Parathyroid adenoma (tissue), 2 donors: ENCODE measurements at regions not wholly inside any gene's neighbourhood (a gene's known extent, or its start where the extent isn't known, plus 50 kb on each side); places are given as distances from the start of the nearest gene placed in this dataset.

Experiments
- H2AFZ ChIP-seq: fragments of 300-600 bp; sonication (generic); one replicate; pipeline ENCODE4 v1.7.0; 2017; ENCODE audit warnings: antibody characterized with exemption, mild to moderate bottlenecking
- H3K27ac ChIP-seq: fragments of 300-600 bp; sonication (generic); one replicate; pipeline ENCODE4 v1.7.0; 2017
- H3K27me3 ChIP-seq: fragments of 300-600 bp; sonication (generic); one replicate; pipeline ENCODE4 v1.7.0; 2017; ENCODE audit warnings: low read length; ENCODE audit not compliant: control insufficient read depth, insufficient read depth
- H3K36me3 ChIP-seq: fragments of 300-600 bp; sonication (generic); one replicate; pipeline ENCODE4 v1.7.0; 2017; ENCODE audit warnings: low read length; ENCODE audit not compliant: control insufficient read depth, insufficient read depth
- H3K4me1 ChIP-seq: fragments of 300-600 bp; sonication (generic); one replicate; pipeline ENCODE4 v1.7.0; 2017; ENCODE audit warnings: control low read depth
- H3K4me2 ChIP-seq: fragments of 300-600 bp; sonication (generic); one replicate; pipeline ENCODE4 v1.7.0; 2017; ENCODE audit warnings: low read length
- H3K4me3 ChIP-seq: fragments of 300-600 bp; sonication (generic); one replicate; pipeline ENCODE4 v1.7.0; 2017; ENCODE audit warnings: low read depth, low read length
- H3K79me2 ChIP-seq: fragments of 300-600 bp; sonication (generic); one replicate; pipeline ENCODE4 v1.7.0; 2017; ENCODE audit warnings: control low read depth
- H3K9ac ChIP-seq: fragments of 300-600 bp; sonication (generic); one replicate; pipeline ENCODE4 v1.7.0; 2017; ENCODE audit warnings: mild to moderate bottlenecking
- H3K9me3 ChIP-seq: fragments of 300-600 bp; sonication (generic); one replicate; pipeline ENCODE4 v1.7.0; 2017; ENCODE audit warnings: low read length; ENCODE audit not compliant: control insufficient read depth
- TF ChIP-seq, protein P1 (sequence below): fragments of 300-600 bp; sonication (generic); IDR thresholded peaks from one replicate; pipeline ENCODE4 v1.7.0; 2017; ENCODE audit warnings: antibody characterized with exemption, mild to moderate bottlenecking
- donor health status: primary hyperparathyroidism.

DNA sequence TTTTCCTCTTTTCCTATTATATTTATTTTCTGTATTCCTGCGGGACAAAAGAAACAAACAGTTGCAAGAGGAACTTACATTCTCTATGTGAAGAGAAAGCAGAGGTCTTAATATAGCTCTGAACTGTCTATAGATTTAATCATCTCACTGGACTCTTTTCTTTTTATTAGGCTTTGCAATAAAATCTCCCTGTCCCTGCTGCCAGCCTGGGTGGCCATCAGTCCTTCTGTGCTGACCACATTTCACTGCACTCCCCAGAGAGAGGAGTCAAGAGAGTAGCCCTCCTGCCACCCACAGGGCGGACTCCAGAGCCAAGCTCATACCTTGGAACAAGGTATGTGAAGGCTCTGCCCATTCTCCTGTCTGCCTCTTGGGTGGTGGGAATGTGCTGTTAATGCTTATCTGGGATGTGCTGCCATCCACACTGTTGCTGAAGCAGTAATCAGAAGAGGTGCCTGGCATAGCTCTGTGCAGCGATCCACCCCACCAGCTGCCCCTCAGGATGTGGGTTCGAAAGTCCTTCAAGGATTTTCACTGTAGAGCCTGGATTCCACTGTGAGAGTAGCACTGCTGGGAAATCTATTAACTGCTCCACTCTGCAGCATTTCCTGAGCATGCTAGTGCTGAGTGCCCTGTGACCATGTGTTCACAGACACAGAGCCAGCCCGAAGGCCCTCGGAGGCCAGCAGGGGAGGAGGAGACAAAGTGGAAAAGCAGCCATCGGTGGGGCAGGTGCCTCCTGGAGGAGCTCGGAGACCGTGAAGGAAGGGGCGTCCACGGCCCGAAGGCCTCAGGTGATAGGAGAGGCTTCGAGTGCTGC, 334.6 kb downstream of the MED10 start:
- Histone ChIP-seq H3K9me3 (no peaks in the 10 kb centered on the region), H3K27me3 (no peaks in the 10 kb centered on the region), H3K4me3 (no peak overlapping the region), H3K27ac (no peak overlapping the region), H3K79me2 (no peaks in the 10 kb centered on the region), H3K4me2 (no peak overlapping the region), H2AFZ (no peak overlapping the region), H3K9ac (no peak overlapping the region), H3K4me1 (no peaks in the 10 kb centered on the region), H3K36me3 (no peaks in the 10 kb centered on the region)
- TF ChIP-seq, protein P1, sequence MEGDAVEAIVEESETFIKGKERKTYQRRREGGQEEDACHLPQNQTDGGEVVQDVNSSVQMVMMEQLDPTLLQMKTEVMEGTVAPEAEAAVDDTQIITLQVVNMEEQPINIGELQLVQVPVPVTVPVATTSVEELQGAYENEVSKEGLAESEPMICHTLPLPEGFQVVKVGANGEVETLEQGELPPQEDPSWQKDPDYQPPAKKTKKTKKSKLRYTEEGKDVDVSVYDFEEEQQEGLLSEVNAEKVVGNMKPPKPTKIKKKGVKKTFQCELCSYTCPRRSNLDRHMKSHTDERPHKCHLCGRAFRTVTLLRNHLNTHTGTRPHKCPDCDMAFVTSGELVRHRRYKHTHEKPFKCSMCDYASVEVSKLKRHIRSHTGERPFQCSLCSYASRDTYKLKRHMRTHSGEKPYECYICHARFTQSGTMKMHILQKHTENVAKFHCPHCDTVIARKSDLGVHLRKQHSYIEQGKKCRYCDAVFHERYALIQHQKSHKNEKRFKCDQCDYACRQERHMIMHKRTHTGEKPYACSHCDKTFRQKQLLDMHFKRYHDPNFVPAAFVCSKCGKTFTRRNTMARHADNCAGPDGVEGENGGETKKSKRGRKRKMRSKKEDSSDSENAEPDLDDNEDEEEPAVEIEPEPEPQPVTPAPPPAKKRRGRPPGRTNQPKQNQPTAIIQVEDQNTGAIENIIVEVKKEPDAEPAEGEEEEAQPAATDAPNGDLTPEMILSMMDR = no peak

DNA sequence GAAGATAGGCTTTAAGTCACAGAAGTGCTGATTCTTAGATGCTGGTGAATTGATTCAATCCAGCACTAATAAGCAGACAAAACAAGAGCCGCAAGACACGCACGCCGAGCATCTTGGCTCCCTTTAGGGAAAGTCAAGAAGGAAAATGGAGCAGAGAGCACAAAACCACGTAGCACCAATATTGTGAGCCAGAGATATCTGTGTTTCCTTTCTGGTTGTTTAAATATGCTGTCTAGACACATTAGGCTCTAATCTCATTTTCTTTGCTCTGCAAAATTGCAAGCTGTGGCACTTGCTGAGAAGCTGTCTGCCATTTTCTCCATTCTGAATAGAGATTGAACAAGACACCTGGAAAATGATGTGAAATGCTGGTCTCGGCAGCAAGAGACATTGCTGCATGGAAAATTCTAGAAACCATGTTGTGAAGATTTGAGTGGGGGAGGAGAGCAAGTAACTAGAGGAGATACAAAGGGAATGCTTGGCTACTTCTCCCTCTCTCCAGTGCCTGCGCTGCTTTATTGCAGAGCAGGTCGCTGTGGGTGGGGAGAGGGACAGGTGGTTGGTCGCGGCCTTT, 336.3 kb downstream of the MED10 start:
- Histone ChIP-seq H3K9me3 (no peaks in the 10 kb centered on the region), H3K36me3 (no peaks in the 10 kb centered on the region)

DNA sequence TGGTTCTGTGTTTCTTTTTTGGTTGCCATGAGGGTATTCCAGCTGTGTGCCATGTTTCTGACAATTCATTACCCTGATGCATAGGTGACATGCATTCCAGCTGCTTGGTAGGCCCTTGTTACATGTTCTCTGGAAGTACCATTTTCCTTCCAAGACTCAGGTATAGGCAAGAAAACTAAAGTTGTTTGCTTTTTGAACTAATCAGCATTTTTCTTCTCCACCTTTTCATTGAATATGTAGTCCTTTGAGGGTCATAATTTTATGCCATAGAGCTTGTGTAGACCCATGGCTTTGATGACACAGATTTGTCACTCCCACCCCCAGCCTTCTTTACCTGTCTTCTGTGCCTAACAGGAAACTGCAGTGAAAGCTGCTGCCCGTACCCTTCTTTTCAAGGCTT, 339.2 kb downstream of the MED10 start:
- Histone ChIP-seq H3K36me3 (no peaks in the 10 kb centered on the region), H3K4me2 (no peak overlapping the region), H2AFZ (no peak overlapping the region), H3K27ac (no peak overlapping the region), H3K27me3 (no peaks in the 10 kb centered on the region), H3K4me1 (no peaks in the 10 kb centered on the region), H3K9ac (no peak overlapping the region), H3K9me3 (no peaks in the 10 kb centered on the region), H3K79me2 (no peaks in the 10 kb centered on the region), H3K4me3 (no peak overlapping the region)
- TF ChIP-seq, protein P1 = no peak

More for the DNA sequence above, 336.3 kb downstream of the MED10 start:
- Histone ChIP-seq H2AFZ (no peak overlapping the region), H3K4me3 (no peak overlapping the region), H3K27me3 (no peaks in the 10 kb centered on the region), H3K4me2 (no peak overlapping the region), H3K9ac (no peak overlapping the region), H3K4me1 (no peaks in the 10 kb centered on the region), H3K27ac (no peak overlapping the region), H3K79me2 (no peaks in the 10 kb centered on the region)
- TF ChIP-seq, protein P1 = no peak

DNA sequence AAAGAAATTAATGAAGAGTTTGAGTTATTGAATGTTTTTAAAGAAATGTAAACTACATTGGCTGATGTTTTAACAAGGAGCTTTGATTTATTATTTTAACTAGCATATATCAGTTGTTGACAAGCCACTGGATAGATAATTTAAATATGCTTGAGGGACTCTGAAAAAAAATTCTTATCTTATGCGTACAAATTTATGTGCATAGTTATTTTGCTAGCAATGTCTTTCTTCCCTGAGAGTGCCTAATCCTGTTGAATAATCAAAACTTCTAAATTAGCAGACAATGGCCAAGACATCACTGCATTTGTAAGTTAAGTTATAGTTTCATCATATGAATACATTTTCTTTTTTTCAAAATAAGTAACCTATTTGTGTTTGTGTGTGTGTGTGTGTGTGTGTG, 342.3 kb downstream of the MED10 start:
- no peaks in the 10 kb centered on the region for H3K27me3 ChIP-seq
- no peak overlapping the region for H3K27ac ChIP-seq
- no peak overlapping the region for H3K9ac ChIP-seq
- H3K4me3 ChIP-seq = no peak overlapping the region
- H3K79me2 ChIP-seq = no peaks in the 10 kb centered on the region
- H3K9me3 ChIP-seq = no peaks in the 10 kb centered on the region
- no peak overlapping the region for H3K4me2 ChIP-seq
- no peak overlapping the region for H2AFZ ChIP-seq
- H3K36me3 ChIP-seq = no peaks in the 10 kb centered on the region
- TF ChIP-seq, protein P1 = no peak
- no peaks in the 10 kb centered on the region for H3K4me1 ChIP-seq
